HFF-Myc (cell line): ENCODE measurements at regions not wholly inside any gene's neighbourhood (a gene's known extent, or its start where the extent isn't known, plus 50 kb on each side); places are given as distances from the start of the nearest gene placed in this dataset.

ENCODE experiments used
- DNase-seq: peaks from one replicate; pipeline ENCODE4 v3.0.0-alpha.2; 2011; ENCODE audit warnings: low read depth; ENCODE audit errors: extremely low read depth
- H3K4me3 ChIP-seq: replicated peaks from 2 replicates; pipeline ENCODE4 v1.5.1; 2011; ENCODE audit warnings: low read depth, mild to moderate bottlenecking, control low read depth, low read length
- TF ChIP-seq, protein P1 (sequence below): IDR thresholded peaks from 2 replicates; pipeline ENCODE4 v1.5.1; 2012; ENCODE audit warnings: mild to moderate bottlenecking, low read depth, low read length, control low read depth; ENCODE audit errors: missing control alignments

DNA sequence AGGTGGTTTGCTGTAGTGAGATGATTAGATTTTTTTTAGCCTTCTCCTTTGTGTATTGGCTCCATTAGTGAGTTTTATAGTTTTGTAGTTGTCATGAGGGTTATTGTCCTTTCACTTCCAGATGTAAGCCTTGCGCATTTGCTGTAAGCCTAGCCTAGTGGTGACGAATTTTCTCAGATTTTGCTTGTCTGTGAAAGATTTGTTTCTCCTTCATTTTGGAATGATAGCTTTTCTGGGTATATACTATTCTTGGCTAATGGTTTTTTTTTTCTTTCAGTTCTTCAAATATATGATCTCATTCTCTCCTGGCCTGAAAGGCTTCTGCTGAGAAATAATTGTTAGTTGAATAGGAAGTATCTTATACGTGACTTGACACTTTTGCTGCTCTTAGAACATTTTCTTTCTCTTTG, 166.5 kb upstream of the THRB start:
- H3K4me3 ChIP-seq: no peak overlapping the region
- no peak for DNase-seq
- TF ChIP-seq, protein P1, sequence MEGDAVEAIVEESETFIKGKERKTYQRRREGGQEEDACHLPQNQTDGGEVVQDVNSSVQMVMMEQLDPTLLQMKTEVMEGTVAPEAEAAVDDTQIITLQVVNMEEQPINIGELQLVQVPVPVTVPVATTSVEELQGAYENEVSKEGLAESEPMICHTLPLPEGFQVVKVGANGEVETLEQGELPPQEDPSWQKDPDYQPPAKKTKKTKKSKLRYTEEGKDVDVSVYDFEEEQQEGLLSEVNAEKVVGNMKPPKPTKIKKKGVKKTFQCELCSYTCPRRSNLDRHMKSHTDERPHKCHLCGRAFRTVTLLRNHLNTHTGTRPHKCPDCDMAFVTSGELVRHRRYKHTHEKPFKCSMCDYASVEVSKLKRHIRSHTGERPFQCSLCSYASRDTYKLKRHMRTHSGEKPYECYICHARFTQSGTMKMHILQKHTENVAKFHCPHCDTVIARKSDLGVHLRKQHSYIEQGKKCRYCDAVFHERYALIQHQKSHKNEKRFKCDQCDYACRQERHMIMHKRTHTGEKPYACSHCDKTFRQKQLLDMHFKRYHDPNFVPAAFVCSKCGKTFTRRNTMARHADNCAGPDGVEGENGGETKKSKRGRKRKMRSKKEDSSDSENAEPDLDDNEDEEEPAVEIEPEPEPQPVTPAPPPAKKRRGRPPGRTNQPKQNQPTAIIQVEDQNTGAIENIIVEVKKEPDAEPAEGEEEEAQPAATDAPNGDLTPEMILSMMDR: no peak

DNA sequence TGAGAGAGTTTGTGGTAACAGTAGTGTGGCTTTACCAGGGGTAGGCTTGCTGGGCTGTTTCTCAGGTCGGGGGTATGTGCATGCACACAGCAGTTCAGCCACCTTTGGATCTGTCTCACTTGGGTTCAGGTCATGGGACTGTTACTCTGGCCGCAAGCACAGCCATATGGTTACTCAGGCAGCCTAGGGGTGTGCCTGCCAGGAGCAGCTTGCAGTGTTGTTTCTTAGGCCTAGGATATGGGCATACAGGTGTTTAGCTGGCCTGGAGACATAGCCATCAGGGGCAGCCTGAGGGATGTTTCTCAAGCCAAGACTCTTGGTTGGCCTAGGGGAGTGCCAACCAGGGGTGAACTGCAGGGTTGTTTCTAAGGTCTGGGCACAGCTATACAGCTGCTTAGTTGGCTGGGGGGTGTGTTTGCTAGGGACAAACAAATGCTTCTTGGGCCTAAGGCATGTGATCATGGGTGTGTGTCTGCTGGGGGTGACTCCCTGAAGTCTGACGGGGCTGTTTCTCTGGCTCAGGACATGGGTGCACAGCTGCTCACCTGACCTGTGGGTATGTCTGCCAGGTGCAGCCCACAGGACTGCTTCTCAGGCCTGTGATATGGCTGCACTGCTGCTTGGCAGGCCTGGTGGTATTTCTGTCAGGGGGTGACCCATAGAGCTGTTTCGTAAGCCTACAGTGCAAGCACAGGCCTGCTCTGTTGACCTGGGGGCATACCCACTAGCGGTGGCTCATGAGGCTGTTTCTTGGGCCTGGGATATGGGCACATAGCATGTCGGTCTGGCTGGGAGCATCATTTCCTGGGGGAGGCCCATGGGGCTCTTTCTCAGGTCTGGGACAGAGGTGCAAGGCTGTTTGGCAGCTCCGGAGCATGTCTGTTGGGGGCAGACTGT, 168.0 kb upstream of the THRB start:
- no peak overlapping the region for H3K4me3 ChIP-seq
- DNase-seq: no peak
- TF ChIP-seq, protein P1: no peak

DNA sequence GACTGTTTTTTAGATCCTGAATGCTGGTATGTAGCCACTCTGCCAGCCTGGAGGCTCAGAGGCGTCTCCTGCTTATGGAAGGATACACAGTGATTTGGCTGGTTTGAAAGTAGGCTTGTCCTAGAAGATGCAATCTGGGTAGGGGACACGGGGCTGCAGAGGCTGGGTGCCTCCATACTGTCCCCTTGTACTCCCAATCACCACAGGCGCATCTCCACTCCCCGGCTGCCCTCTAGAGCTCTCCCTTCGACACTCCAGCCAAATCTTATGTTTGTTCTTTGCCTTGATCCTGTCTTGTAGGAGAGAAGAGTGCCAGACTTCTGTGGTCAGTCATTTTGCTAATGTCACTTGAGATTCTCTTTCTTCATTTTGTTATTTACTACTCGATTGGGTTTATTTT, 168.8 kb upstream of the THRB start:
- TF ChIP-seq, protein P1: no peak
- DNase-seq: no peak
- H3K4me3 ChIP-seq: no peak overlapping the region

DNA sequence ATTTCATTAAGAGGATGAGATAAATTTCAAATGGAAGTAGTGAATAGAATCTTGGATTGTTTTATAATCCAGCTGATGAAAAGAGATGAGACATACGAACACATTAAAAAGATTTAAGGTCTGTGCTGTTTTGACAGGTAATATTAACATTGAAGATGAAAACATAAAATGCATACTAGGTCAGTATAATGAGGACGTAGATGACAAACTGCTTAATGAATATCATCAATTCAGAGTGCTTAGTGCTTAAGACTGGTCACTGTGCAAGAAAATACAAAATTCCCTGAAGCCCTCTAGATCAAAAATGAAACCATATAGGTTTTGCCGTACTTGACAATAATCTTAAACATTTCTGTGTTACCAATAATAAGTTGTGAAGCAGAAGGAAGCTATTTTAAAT, 173.4 kb upstream of the THRB start:
- DNase-seq: no peak

DNA sequence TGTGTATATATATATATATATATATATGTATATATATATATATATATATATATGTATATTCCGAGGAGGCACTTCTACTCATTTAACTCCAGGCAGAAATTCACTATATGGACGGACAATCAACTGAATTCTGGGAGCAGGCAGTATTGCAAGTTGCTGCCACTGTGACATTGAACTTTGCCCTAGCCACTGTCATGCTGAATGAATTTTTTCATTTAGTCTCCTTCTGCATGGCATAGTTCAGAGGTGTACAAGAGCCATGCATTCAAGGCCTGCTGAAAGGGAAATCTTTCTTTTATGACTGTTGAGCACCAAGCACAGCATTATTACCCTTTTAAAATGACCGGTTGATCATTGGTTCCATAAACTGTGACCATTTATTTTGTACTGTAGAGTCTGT, 176.2 kb upstream of the THRB start:
- no peak for DNase-seq
- H3K4me3 ChIP-seq: no peak overlapping the region
- TF ChIP-seq, protein P1: no peak

More for the DNA sequence above, 173.4 kb upstream of the THRB start:
- TF ChIP-seq, protein P1: no peak
- no peak overlapping the region for H3K4me3 ChIP-seq

DNA sequence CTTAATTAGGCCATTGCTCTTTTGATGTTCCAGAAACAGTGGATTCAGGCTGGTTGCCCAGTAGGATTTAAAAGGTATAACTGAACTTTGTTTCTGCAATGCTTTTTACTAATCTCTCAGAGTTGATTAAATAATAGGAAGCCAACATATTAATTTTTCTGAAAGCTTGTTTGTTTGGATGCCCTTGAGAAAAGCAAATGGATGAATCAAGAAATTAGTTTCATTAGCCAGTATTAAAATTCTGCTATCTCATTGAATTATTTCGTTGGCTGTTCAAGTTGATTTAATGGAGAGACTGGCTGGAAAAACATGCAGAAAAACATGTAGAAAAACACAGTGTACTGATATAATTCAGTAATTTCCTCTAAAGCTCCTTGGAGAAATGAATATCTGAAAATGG, 178.9 kb upstream of the THRB start:
- DNase-seq: no peak
- TF ChIP-seq, protein P1: no peak
- no peak overlapping the region for H3K4me3 ChIP-seq
